ENCODE measurements at regions not wholly inside any gene's neighbourhood (a gene's known extent, or its start where the extent isn't known, plus 50 kb on each side); places are given as distances from the start of the nearest gene placed in this dataset.
"Not testable (repeated sequence)": the region's sequence is repeated elsewhere in the genome, so short reads cannot be mapped to it uniquely, and the experiment has no call there.

- no peak for DNase-seq (ENCODE audit: low spot score)
Observed at GRCh38 chr11:38884145-38884865, 2286.3 kb upstream of the RAG2 start.

- no peak for DNase-seq (ENCODE audit: low spot score)
Observed at GRCh38 chr11:38867338-38867737, 2269.3 kb upstream of the RAG2 start.

- DNase-seq (ENCODE audit: low spot score): no peak
Observed at GRCh38 chr11:38865922-38866321, 2267.9 kb upstream of the RAG2 start.

- DNase-seq (ENCODE audit: low spot score): no peak
Observed at GRCh38 chr11:38842991-38843390, 2245.0 kb upstream of the RAG2 start.

GRCh38 chr11:38839071-38839470 lies 2241.0 kb upstream of the RAG2 start:
- DNase-seq (ENCODE audit: low spot score): no peak

GRCh38 chr11:38835966-38836365 lies 2237.9 kb upstream of the RAG2 start:
- DNase-seq (ENCODE audit: low spot score): peak; percentile 21

GRCh38 chr11:38824573-38824972 lies 2226.5 kb upstream of the RAG2 start:
- no peak for DNase-seq (ENCODE audit: low spot score)

GRCh38 chr11:38821786-38822185 lies 2223.8 kb upstream of the RAG2 start:
- not testable (repeated sequence) for DNase-seq (ENCODE audit: low spot score)

GRCh38 chr11:38819981-38820380 lies 2221.9 kb upstream of the RAG2 start:
- no peak for DNase-seq (ENCODE audit: low spot score)

GRCh38 chr11:38818720-38819119 lies 2220.7 kb upstream of the RAG2 start:
- no peak for DNase-seq (ENCODE audit: low spot score)

- no peak for DNase-seq (ENCODE audit: low spot score)
Observed at GRCh38 chr11:38814670-38815069, 2216.6 kb upstream of the RAG2 start.

- DNase-seq (ENCODE audit: low spot score): no peak
Observed at GRCh38 chr11:38809521-38809920, 2211.5 kb upstream of the RAG2 start.

GRCh38 chr11:38796281-38796680 lies 2198.2 kb upstream of the RAG2 start:
- no peak for DNase-seq (ENCODE audit: low spot score)

- no peak for DNase-seq (ENCODE audit: low spot score)
Observed at GRCh38 chr11:38795027-38795426, 2197.0 kb upstream of the RAG2 start.

- peak; percentile 81 for DNase-seq (ENCODE audit: low spot score)
Observed at GRCh38 chr11:38791346-38791961, 2193.4 kb upstream of the RAG2 start.

GRCh38 chr11:38788561-38788960 lies 2190.5 kb upstream of the RAG2 start:
- DNase-seq (ENCODE audit: low spot score): no peak

GRCh38 chr11:38784164-38784563 lies 2186.1 kb upstream of the RAG2 start:
- DNase-seq (ENCODE audit: low spot score): no peak

- DNase-seq (ENCODE audit: low spot score): no peak
Observed at GRCh38 chr11:38766796-38767195, 2168.8 kb upstream of the RAG2 start.

GRCh38 chr11:38759394-38759793 lies 2161.4 kb upstream of the RAG2 start:
- no peak for DNase-seq (ENCODE audit: low spot score)

GRCh38 chr11:38756537-38756936 lies 2158.5 kb upstream of the RAG2 start:
- DNase-seq (ENCODE audit: low spot score): no peak

- no peak for DNase-seq (ENCODE audit: low spot score)
Observed at GRCh38 chr11:38751421-38751820, 2153.4 kb upstream of the RAG2 start.

GRCh38 chr11:38746516-38746915 lies 2148.5 kb upstream of the RAG2 start:
- not testable (repeated sequence) for DNase-seq (ENCODE audit: low spot score)

- no peak for DNase-seq (ENCODE audit: low spot score)
Observed at GRCh38 chr11:38723361-38723760, 2125.3 kb upstream of the RAG2 start.
